H1 (cell line): ENCODE measurements at regions not wholly inside any gene's neighbourhood (a gene's known extent, or its start where the extent isn't known, plus 50 kb on each side); places are given as distances from the start of the nearest gene placed in this dataset.

Source experiments
- CTCF ChIA-PET: fragments of 300-600 bp; sonication (Branson Sonifier 250); formaldehyde crosslinking; loops from one replicate; lab custom pipeline; 2021; ENCODE audit not compliant: partially characterized antibody; lab: Charles Lee
- POLR2A ChIA-PET: fragments of 300-600 bp; sonication (Branson Sonifier 250); formaldehyde crosslinking; loops from one replicate; lab custom pipeline; 2021; ENCODE audit warnings: inconsistent platforms; ENCODE audit not compliant: partially characterized antibody; lab: Charles Lee
- DNase-seq, 2 experiments: peaks; one replicate each; pipeline versions ENCODE4 v3.0.0 to v3.0.0-alpha.2; 2010 to 2022; ENCODE audit warnings: low spot score in 2 of 2, low read depth in 1 of 2, mixed read lengths in 1 of 2
- FAIRE-seq: peaks from 2 replicates; lab custom pipeline; 2011; peaks lifted over from hg19 to GRCh38; lab: Jason Lieb, UNC
- H2AFZ ChIP-seq: 2 replicates; pipeline ENCODE4 v1.8.1; 2012; ENCODE audit warnings: low read length, inconsistent platforms
- H2AK5ac ChIP-seq: 2 replicates; pipeline ENCODE4 v1.6.1; 2013; ENCODE audit warnings: low read depth, low read length
- H2BK120ac ChIP-seq: replicated peaks from 2 replicates; pipeline ENCODE3; 2013; ENCODE audit warnings: low read depth, low read length, inconsistent platforms
- H2BK12ac ChIP-seq: 2 replicates; pipeline ENCODE4 v1.6.1; 2013; ENCODE audit warnings: low read depth, low read length
- H2BK15ac ChIP-seq: 2 replicates; pipeline ENCODE4 v1.6.1; 2013; ENCODE audit warnings: low read length
- H2BK20ac ChIP-seq: 2 replicates; pipeline ENCODE4 v1.6.1; 2013; ENCODE audit warnings: low read length
- H2BK5ac ChIP-seq: 2 replicates; pipeline ENCODE4 v1.6.1; 2013; ENCODE audit warnings: low read depth, low read length
- H3K14ac ChIP-seq: 2 replicates; pipeline ENCODE4 v1.6.1; 2013; ENCODE audit warnings: inconsistent platforms; ENCODE audit not compliant: insufficient read length
- H3K18ac ChIP-seq: 2 replicates; pipeline ENCODE4 v1.6.1; 2013; ENCODE audit warnings: low read length; ENCODE audit errors: extremely low read depth
- H3K23ac ChIP-seq: 2 replicates; pipeline ENCODE4 v1.6.1; 2013; ENCODE audit warnings: inconsistent platforms; ENCODE audit not compliant: insufficient read length
- H3K23me2 ChIP-seq: 2 replicates; pipeline ENCODE4 v1.6.1; 2013; ENCODE audit warnings: low read depth, low read length
- H3K27ac ChIP-seq: 2 replicates; pipeline ENCODE4 v1.6.1; 2011; ENCODE audit warnings: low read depth, low read length, inconsistent platforms
- H3K27me3 ChIP-seq, 4 experiments: replicated peaks in 1 of 4; 1 replicate in 1 of 4; 2 replicates in 3 of 4; pipeline versions ENCODE4 v1.6.1 to v1.8.1; 2011 to 2013; ENCODE audit warnings: low read length in 3 of 4, mild to moderate bottlenecking in 3 of 4, inconsistent platforms in 2 of 4, mixed read lengths in 2 of 4, moderate library complexity in 1 of 4; ENCODE audit not compliant: control insufficient read depth in 3 of 4, insufficient read depth in 3 of 4; ENCODE audit errors: extremely low read depth in 1 of 4
- H3K36me3 ChIP-seq, 4 experiments: 2 replicates each; pipeline versions ENCODE4 v1.6.1 to v1.8.1; 2011 to 2013; ENCODE audit warnings: mild to moderate bottlenecking in 4 of 4, low read length in 3 of 4, moderate library complexity in 2 of 4, control low read depth in 1 of 4, inconsistent platforms in 1 of 4; ENCODE audit not compliant: insufficient read depth in 4 of 4, control insufficient read depth in 2 of 4
- H3K4ac ChIP-seq: replicated peaks from 2 replicates; pipeline ENCODE3; 2013; ENCODE audit warnings: low read length, low read depth, mixed read lengths, inconsistent platforms; ENCODE audit not compliant: insufficient read length
- H3K4me1 ChIP-seq, 4 experiments: replicated peaks in 1 of 4; 1 replicate in 1 of 4; 2 replicates in 3 of 4; pipeline versions ENCODE4 v1.6.1 to v1.8.1; 2011 to 2013; ENCODE audit warnings: low read length in 3 of 4, inconsistent platforms in 2 of 4, mixed read lengths in 1 of 4; ENCODE audit not compliant: insufficient read depth in 4 of 4, control insufficient read depth in 3 of 4
- H3K4me2 ChIP-seq, 2 experiments: 2 replicates each; pipeline versions ENCODE4 v1.6.1 to v1.8.1; 2011 to 2013; ENCODE audit warnings: low read depth in 2 of 2, low read length in 2 of 2, control low read depth in 1 of 2, inconsistent platforms in 1 of 2, mild to moderate bottlenecking in 1 of 2; ENCODE audit not compliant: insufficient read depth in 1 of 2
- H3K4me3 ChIP-seq, 4 experiments: fragments of 200-600, 300-600 bp in 1 of 4; sonication (generic), shearing (Covaris generic), sonication (Bioruptor Twin) in 1 of 4; 2 replicates each; pipeline versions ENCODE4 v1.5.1 to v1.8.1; 2011 to 2016; ENCODE audit warnings: low read length in 4 of 4, low read depth in 3 of 4, control low read depth in 2 of 4, inconsistent platforms in 2 of 4, mild to moderate bottlenecking in 2 of 4, mixed read lengths in 1 of 4, moderate library complexity in 1 of 4; ENCODE audit not compliant: insufficient read depth in 2 of 4; ENCODE audit errors: extremely low read depth in 1 of 4
- H3K56ac ChIP-seq: replicated peaks from 2 replicates; pipeline ENCODE3; 2013; ENCODE audit warnings: low read depth, mild to moderate bottlenecking, mixed read lengths, low read length, inconsistent platforms; ENCODE audit not compliant: insufficient read length
- H3K79me1 ChIP-seq: 2 replicates; pipeline ENCODE4 v1.6.1; 2013; ENCODE audit warnings: low read depth, low read length, control low read depth
- H3K79me2 ChIP-seq, 2 experiments: 2 replicates each; pipeline versions ENCODE4 v1.6.1 to v1.8.1; 2012 to 2013; ENCODE audit warnings: low read length in 2 of 2, mild to moderate bottlenecking in 2 of 2, inconsistent platforms in 1 of 2; ENCODE audit not compliant: insufficient read depth in 2 of 2, control insufficient read depth in 1 of 2
- H3K9ac ChIP-seq, 4 experiments: replicated peaks in 1 of 4; 1 replicate in 1 of 4; 2 replicates in 3 of 4; pipeline versions ENCODE4 v1.6.1 to v1.8.1; 2011 to 2013; ENCODE audit warnings: low read depth in 3 of 4, low read length in 3 of 4, control low read depth in 2 of 4, mild to moderate bottlenecking in 2 of 4, moderate library complexity in 2 of 4, inconsistent platforms in 1 of 4; ENCODE audit errors: extremely low read depth in 1 of 4
- H3K9me3 ChIP-seq, 2 experiments: 2 replicates each; pipeline versions ENCODE4 v1.6.1 to v1.8.1; 2012 to 2013; ENCODE audit warnings: mild to moderate bottlenecking in 2 of 2, moderate library complexity in 2 of 2, control low read depth in 1 of 2, inconsistent platforms in 1 of 2, low read depth in 1 of 2, low read length in 1 of 2, mixed read lengths in 1 of 2; ENCODE audit not compliant: insufficient read depth in 2 of 2
- H4K20me1 ChIP-seq, 2 experiments: replicated peaks in 1 of 2; 2 replicates each; pipeline versions ENCODE3 to v1.8.1; 2011 to 2013; ENCODE audit warnings: inconsistent platforms in 2 of 2, low read length in 2 of 2, mild to moderate bottlenecking in 1 of 2; ENCODE audit not compliant: insufficient read depth in 2 of 2, control insufficient read depth in 1 of 2
- H4K5ac ChIP-seq: 2 replicates; pipeline ENCODE4 v1.6.1; 2013; ENCODE audit warnings: low read length, low read depth, mixed read lengths, inconsistent platforms; ENCODE audit not compliant: insufficient read length
- H4K8ac ChIP-seq: 2 replicates; pipeline ENCODE4 v1.8.0; 2013; ENCODE audit warnings: mild to moderate bottlenecking, moderate library complexity, low read length, inconsistent platforms; ENCODE audit not compliant: insufficient read depth; ENCODE audit errors: extremely low read depth
- H4K91ac ChIP-seq: replicated peaks from 2 replicates; pipeline ENCODE3; 2013; ENCODE audit warnings: low read length, mixed read lengths, inconsistent platforms; ENCODE audit not compliant: insufficient read length
- CEBPB ChIP-seq: IDR thresholded peaks from 2 replicates; pipeline ENCODE4 v1.6.1; 2012; ENCODE audit warnings: low read depth, low read length
- EGR1 ChIP-seq: IDR thresholded peaks from 2 replicates; pipeline ENCODE4 v1.6.1; 2011; ENCODE audit warnings: low read depth, low read length, borderline replicate concordance
- JUND ChIP-seq: IDR thresholded peaks from 2 replicates; pipeline ENCODE4 v1.6.1; 2011; ENCODE audit warnings: mild to moderate bottlenecking, improper control_type of control experiment, low read length
- KDM5A ChIP-seq: fragments of 200-600 bp; IDR thresholded peaks from 2 replicates; pipeline ENCODE4 v1.7.1; 2012; ENCODE audit warnings: mild to moderate bottlenecking, low read length, inconsistent platforms, mixed read lengths
- RNF2 ChIP-seq: fragments of 200-900, 300-1000 bp; sonication (generic); IDR thresholded peaks from 2 replicates; pipeline ENCODE4 v1.7.1; 2016; ENCODE audit warnings: borderline replicate concordance, low read depth, mild to moderate bottlenecking, antibody characterized with exemption, low read length; ENCODE audit not compliant: poor library complexity, severe bottlenecking; ENCODE audit errors: missing control alignments
- WGBS, 2 experiments: shearing (Covaris generic) in 1 of 2; methylation state at CpG; one replicate each; pipeline versions ENCODE4 v1.1.6 to v1.1.7; 2013 to 2015; ENCODE audit warnings: low lambda C conversion rate in 2 of 2, mixed read lengths in 2 of 2, inconsistent platforms in 1 of 2, low coverage in 1 of 2, missing lambda C conversion rate in 1 of 2; ENCODE audit not compliant: insufficient replicate concordance in 2 of 2, insufficient coverage in 1 of 2, insufficient read length in 1 of 2; ENCODE audit errors: extremely low coverage in 1 of 2, missing lambda C conversion rate in 1 of 2; 5-methylcytosine and 5-hydroxymethylcytosine counted together
- TF ChIP-seq, protein P1 (sequence below): IDR thresholded peaks from 2 replicates; pipeline ENCODE4 v1.6.1; 2012; ENCODE audit warnings: inconsistent platforms

GRCh38 chr21:35606578-35606977, 453.7 kb downstream of the SETD4 start:
- no peak overlapping the region for H3K18ac ChIP-seq
- ChIA-PET POLR2A (no interaction called here), CTCF (no interaction called here)
- TF ChIP-seq, protein P1, sequence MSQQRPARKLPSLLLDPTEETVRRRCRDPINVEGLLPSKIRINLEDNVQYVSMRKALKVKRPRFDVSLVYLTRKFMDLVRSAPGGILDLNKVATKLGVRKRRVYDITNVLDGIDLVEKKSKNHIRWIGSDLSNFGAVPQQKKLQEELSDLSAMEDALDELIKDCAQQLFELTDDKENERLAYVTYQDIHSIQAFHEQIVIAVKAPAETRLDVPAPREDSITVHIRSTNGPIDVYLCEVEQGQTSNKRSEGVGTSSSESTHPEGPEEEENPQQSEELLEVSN = no peak
- TF ChIP-seq JUND (no peak), EGR1 (no peak), KDM5A (no peak), RNF2 (no peak), CEBPB (no peak)
- no peak overlapping the region for H4K91ac ChIP-seq
- no peak overlapping the region for H3K4me3 ChIP-seq
- H3K9me3 ChIP-seq = 0 out of 4 replicates have a peak, but pooled peaks cover 0 to 6% of the 10 kb centered on the region in 2 experiments
- H3K27me3 ChIP-seq = no peaks in the 10 kb centered on the region
- no peaks in the 10 kb centered on the region for H4K20me1 ChIP-seq
- no peaks in the 10 kb centered on the region for H3K79me1 ChIP-seq
- H3K56ac ChIP-seq = no peak overlapping the region
- no peak overlapping the region for H4K5ac ChIP-seq
- H2BK15ac ChIP-seq = no peak overlapping the region
- H3K4ac ChIP-seq = no peak overlapping the region
- H4K8ac ChIP-seq = no peak overlapping the region
- H2BK20ac ChIP-seq = no peak overlapping the region
- H2BK12ac ChIP-seq = no peak overlapping the region
- 82% methylated on average over 2 of the region's 2 CpGs; no CpG with 5 or more reads in 1 of the 2 experiments for WGBS, 2 experiments
- no peak overlapping the region for H3K23ac ChIP-seq
- H3K23me2 ChIP-seq = no peaks in the 10 kb centered on the region
- H3K36me3 ChIP-seq = no peaks in the 10 kb centered on the region
- no peaks in the 10 kb centered on the region for H3K79me2 ChIP-seq
- no peak overlapping the region for H3K14ac ChIP-seq
- H2BK5ac ChIP-seq = no peak overlapping the region
- no peak overlapping the region for H3K27ac ChIP-seq
- H2AK5ac ChIP-seq = no peak overlapping the region
- no peak overlapping the region for H3K4me2 ChIP-seq
- no peak for DNase-seq
- no peak overlapping the region for H3K9ac ChIP-seq
- H2AFZ ChIP-seq = no peak overlapping the region
- FAIRE-seq = no peak
- peaks cover 0 to 8% (median 2%) of the 10 kb centered on the region in 4 experiments; a peak in 3 of 7 replicates for H3K4me1 ChIP-seq
- no peak overlapping the region for H2BK120ac ChIP-seq
